Heart left ventricle (tissue), 16 donors: ENCODE measurements at regions not wholly inside any gene's neighbourhood (a gene's known extent, or its start where the extent isn't known, plus 50 kb on each side); places are given as distances from the start of the nearest gene placed in this dataset.

Experiments used
- ATAC-seq, 4 donors: fragments of 200-7000 bp; cut with Tn5 transposase; one replicate each; pipeline ENCODE4 v1.9.1; 2020 to 2022; ENCODE audit warnings: moderate library complexity in 4 of 4, mild to moderate bottlenecking in 3 of 4, moderate number of reproducible peaks in 1 of 4
- DNase-seq, 5 donors: peaks; one replicate each; pipeline ENCODE4 v3.0.0-alpha.2; 2020
- H3K27ac ChIP-seq, 12 donors: fragments of 200-600 bp; sonication (generic) in 4 of 12; one replicate each; pipeline versions ENCODE4 v1.5.0 to v1.8.0; 2016 to 2022; ENCODE audit warnings: mild to moderate bottlenecking in 2 of 12
- H3K27me3 ChIP-seq, 9 donors: fragments of 200-600 bp; sonication (generic) in 2 of 9; one replicate each; pipeline versions ENCODE4 v1.5.1 to v1.8.0; 2016 to 2022; ENCODE audit warnings: mild to moderate bottlenecking in 3 of 9
- H3K36me3 ChIP-seq, 9 donors: fragments of 200-600 bp; sonication (generic) in 2 of 9; one replicate each; pipeline versions ENCODE4 v1.5.0 to v1.8.0; 2018 to 2022; ENCODE audit warnings: mild to moderate bottlenecking in 2 of 9
- H3K4me1 ChIP-seq, 12 donors: fragments of 200-600 bp; sonication (generic) in 4 of 12; one replicate each; pipeline versions ENCODE4 v1.5.0 to v1.8.0; 2016 to 2022; ENCODE audit warnings: mild to moderate bottlenecking in 3 of 12
- H3K4me3 ChIP-seq, 12 donors: fragments of 200-600 bp; sonication (generic) in 4 of 12; one replicate each; pipeline versions ENCODE4 v1.5.0 to v1.8.0; 2017 to 2022; ENCODE audit warnings: mild to moderate bottlenecking in 9 of 12, moderate library complexity in 4 of 12
- H3K9me3 ChIP-seq, 12 donors: fragments of 200-600 bp; sonication (generic) in 4 of 12; one replicate each; pipeline versions ENCODE4 v1.5.0 to v1.8.0; 2016 to 2022; ENCODE audit warnings: mild to moderate bottlenecking in 1 of 12
- POLR2A ChIP-seq, 2 donors: fragments of 450-650 bp; IDR thresholded peaks; one replicate each; pipeline ENCODE4 v1.6.1; 2017; ENCODE audit warnings: antibody characterized with exemption in 2 of 2, mild to moderate bottlenecking in 2 of 2, moderate library complexity in 2 of 2
- WGBS, 4 donors: extraction: QIAGEN DNeasy Blood & Tissue Kit in 2 of 4; methylation state at CpG; one replicate each; pipeline versions ENCODE4 v1.1.5 to v1.1.7; 2013 to 2018; 5-methylcytosine and 5-hydroxymethylcytosine counted together
- intact Hi-C, 10 donors: fragments of 100-400 bp; cut with DNase I; formaldehyde crosslinking; loops; one replicate each; pipeline versions ENCODE4 v1.11.1 to v1.14.2; 2022
- TF ChIP-seq, protein P1 (sequence below), 12 donors: fragments of 200-600 bp; sonication (generic) in 4 of 12; IDR thresholded peaks; one replicate each; pipeline versions ENCODE4 v1.5.0 to v1.8.0; 2018 to 2022; ENCODE audit warnings: antibody characterized with exemption in 12 of 12, mild to moderate bottlenecking in 5 of 12
- donor health status: ischemic (EF 13 %, LVEDD 7.1; RV severe dilation, severe dysfunction).
- donor health status: healthy with polysubstance abuse.
- donor health status: DM: no; HTN: yes; CAD: no.
- donor health status: DM: no; HTN: no; CAD: no.
- donor health status: ischemic (EF 25% LVEDD 6.9; RV normal size, moderate dysfunction).
- donor health status: ischemic (EF 25% LVEDD 5.7; RV mildly dilated, moderate dysfunction).
- donor health status: healthy.
- donor health status: DM: yes; HTN: yes; CAD: no.
- donor health status: ischemic (EF 35%, LVEDD 5.7; RV mildly dilated, moderate dysfunction).
- donor health status: nonischemic (EF 11% LVEDD 7.7; RV severe dilation, severe dysfunction).
- donor health status: DM: yes; HTN: yes; CAD: no.
- donor health status: PGD.
- donor health status: ischemic (EF 29% LVEDD 5.4; RV normal size, mild dysfunction).
- donor health status: nonischemic (EF 23%, LVEDD 6.1; RV moderate dilation, normal function).

DNA sequence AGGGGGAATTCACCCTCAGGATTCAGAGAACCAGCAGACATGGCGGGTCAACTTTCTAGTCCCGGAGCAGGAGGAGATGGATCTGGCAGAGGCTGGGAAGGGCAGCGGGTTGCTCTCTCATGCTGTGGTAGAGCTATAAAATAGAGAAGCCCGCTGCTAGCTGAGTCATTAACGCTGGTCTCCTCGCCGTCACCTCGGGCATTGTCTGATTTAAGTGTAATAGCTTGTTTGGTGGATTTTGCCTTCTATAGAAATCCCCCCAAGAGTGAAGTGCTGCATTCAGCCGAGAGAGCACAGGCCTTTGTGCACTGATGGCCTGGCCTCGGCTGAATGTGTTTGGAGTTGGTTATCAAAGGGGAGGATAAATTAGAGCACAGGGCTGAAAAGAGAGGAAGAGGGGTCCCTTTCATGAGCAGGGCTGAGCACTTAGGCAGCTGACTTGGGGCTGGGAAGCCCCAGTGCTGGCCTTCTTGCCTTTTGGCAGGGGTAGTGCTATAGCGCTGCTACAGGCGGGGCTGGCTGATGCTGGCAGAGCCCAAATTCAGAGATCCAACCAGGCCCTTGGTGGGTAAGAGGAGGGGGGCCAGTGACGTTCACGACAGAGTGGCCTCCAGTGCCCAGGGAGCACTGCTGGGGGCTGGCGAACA is 161.1 kb upstream of the CADM1 start:
- peak; percentile 60 to 86 (median 80) for ATAC-seq
- H3K27ac ChIP-seq = peak overlapping the region in 1 of 12 donors; percentile 18
- no peaks in the 10 kb centered on the region for H3K9me3 ChIP-seq
- H3K4me1 ChIP-seq = peaks cover 0 to 14% (median 0%) of the 10 kb centered on the region in 12 donors
- no peak for TF ChIP-seq POLR2A (IDR thresholded peaks at IDR 0.05)
- TF ChIP-seq, protein P1, sequence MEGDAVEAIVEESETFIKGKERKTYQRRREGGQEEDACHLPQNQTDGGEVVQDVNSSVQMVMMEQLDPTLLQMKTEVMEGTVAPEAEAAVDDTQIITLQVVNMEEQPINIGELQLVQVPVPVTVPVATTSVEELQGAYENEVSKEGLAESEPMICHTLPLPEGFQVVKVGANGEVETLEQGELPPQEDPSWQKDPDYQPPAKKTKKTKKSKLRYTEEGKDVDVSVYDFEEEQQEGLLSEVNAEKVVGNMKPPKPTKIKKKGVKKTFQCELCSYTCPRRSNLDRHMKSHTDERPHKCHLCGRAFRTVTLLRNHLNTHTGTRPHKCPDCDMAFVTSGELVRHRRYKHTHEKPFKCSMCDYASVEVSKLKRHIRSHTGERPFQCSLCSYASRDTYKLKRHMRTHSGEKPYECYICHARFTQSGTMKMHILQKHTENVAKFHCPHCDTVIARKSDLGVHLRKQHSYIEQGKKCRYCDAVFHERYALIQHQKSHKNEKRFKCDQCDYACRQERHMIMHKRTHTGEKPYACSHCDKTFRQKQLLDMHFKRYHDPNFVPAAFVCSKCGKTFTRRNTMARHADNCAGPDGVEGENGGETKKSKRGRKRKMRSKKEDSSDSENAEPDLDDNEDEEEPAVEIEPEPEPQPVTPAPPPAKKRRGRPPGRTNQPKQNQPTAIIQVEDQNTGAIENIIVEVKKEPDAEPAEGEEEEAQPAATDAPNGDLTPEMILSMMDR (IDR thresholded peaks at IDR 0.05) = no peak
- DNase-seq = peak in 3 of 5 donors; percentile 34 to 43 (median 40)
- peaks cover 0 to 13% (median 0%) of the 10 kb centered on the region in 9 donors for H3K27me3 ChIP-seq
- H3K36me3 ChIP-seq = no peaks in the 10 kb centered on the region
- H3K4me3 ChIP-seq = no peak overlapping the region
- intact Hi-C loops = no loop called here
- 78 to 84% (median 80%) methylated on average over 14 to 15 of the region's 15 CpGs for WGBS, 4 donors

DNA sequence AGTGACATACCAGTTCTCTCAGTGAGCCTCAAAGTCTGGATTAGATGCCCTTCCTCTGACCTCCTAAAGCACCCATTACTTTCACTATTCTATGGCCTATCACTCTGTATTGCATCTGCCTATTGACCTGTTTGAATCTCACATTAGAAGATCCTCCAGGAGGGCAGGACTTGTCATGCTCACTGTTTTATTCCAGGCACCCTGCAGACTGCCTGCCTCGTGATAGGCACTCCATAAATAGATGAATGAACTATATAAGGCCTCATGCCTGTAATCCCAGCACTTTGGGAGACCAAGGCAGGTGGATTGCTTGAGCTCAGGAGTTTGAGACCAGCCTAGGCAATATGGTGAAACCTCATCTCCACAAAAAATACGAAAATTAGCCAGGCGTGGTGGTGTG is 160.1 kb upstream of the CADM1 start:
- peak in 1 of 4 donors; percentile 23 for ATAC-seq
- DNase-seq = no peak
- WGBS, 4 donors = 79 to 89% (median 85%) methylated on average over 3 of the region's 3 CpGs
- no peaks in the 10 kb centered on the region for H3K36me3 ChIP-seq
- TF ChIP-seq POLR2A (IDR thresholded peaks at IDR 0.05) = no peak
- TF ChIP-seq, protein P1 (IDR thresholded peaks at IDR 0.05) = no peak
- peaks cover 0 to 24% (median 5%) of the 10 kb centered on the region in 12 donors for H3K4me1 ChIP-seq
- H3K27me3 ChIP-seq = peaks cover 0 to 23% (median 0%) of the 10 kb centered on the region in 9 donors
- no peak overlapping the region for H3K4me3 ChIP-seq
- H3K27ac ChIP-seq = no peak overlapping the region
- no peaks in the 10 kb centered on the region for H3K9me3 ChIP-seq
- intact Hi-C loops = no loop called here

DNA sequence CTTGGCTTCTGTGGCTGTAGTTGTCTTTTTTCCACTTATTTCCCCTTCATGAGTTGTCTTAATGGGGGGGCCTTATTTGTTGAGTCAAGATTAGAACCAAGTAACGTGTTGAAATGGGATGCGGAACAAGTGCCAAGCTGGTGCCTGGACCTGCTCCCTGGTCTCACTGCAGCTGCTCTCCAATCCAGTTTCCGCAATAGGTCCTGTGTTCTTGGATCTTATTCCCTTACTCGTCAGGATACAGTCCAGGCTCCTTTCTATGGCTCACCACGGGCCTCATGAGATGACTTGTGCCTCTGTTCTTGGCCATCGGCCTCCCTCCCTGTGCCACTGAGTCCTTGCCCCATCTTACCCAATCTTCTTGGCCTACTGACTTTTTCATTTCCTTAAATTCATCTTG is 159.6 kb upstream of the CADM1 start:
- H3K27me3 ChIP-seq = peaks cover 0 to 28% (median 0%) of the 10 kb centered on the region in 9 donors
- no peak overlapping the region for H3K4me3 ChIP-seq
- intact Hi-C loops = no loop called here
- H3K4me1 ChIP-seq = peaks cover 0 to 29% (median 10%) of the 10 kb centered on the region in 12 donors
- 86 to 92% (median 88%) methylated on average over 6 of the region's 6 CpGs for WGBS, 4 donors
- no peak overlapping the region for H3K27ac ChIP-seq
- no peaks in the 10 kb centered on the region for H3K9me3 ChIP-seq
- H3K36me3 ChIP-seq = no peaks in the 10 kb centered on the region
- no peak for DNase-seq
- TF ChIP-seq, protein P1 (IDR thresholded peaks at IDR 0.05) = no peak
- TF ChIP-seq POLR2A (IDR thresholded peaks at IDR 0.05) = no peak
- ATAC-seq = no peak

DNA sequence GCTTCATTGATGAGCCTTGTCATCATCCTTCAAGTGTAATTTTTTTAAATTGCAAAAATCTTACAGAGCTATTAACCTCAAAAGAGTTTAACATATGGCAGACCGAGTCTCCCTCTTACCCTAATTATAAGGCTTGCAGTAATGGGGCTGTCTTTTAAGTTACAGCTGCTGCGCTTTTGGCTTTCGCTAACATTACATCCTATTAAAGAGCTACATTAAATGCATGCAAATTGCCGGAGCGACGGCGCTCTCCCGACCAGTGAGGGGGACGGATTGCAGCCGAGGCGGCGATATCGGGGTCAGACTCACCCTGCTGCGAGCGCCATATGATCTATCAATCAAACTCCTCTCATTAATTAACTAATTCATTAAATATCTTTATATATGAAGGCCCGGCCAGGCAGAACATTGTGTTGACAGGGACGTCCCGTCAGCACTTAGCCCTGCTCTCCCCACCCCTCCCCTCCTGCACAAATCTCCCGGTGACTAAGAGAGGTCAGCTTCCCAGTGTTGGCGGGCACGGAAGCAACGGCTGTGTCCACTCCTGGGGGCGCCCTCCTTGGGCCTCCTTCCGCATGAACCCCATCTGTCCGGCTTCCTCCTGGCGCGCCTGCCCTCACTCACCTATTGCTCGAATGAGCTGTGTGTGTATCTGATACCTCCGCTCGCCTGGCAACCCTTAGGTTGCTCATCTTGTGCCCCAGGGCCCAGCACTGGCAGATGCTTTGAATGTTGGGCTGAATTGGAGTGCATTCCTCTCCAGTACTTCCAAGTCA is 156.0 kb upstream of the CADM1 start:
- H3K36me3 ChIP-seq = no peaks in the 10 kb centered on the region
- DNase-seq (no peak), ATAC-seq (peak in 3 of 4 donors; percentile 17 to 63 (median 19))
- intact Hi-C loops = no loop called here
- no peak for TF ChIP-seq POLR2A (IDR thresholded peaks at IDR 0.05)
- TF ChIP-seq, protein P1 (IDR thresholded peaks at IDR 0.05) = no peak
- H3K4me3 ChIP-seq = peak overlapping the region; percentile 8 to 65 (median 52)
- H3K27ac ChIP-seq = peak overlapping the region in 4 of 12 donors; percentile 31 to 72 (median 64)
- H3K4me1 ChIP-seq = peaks cover 0 to 21% (median 14%) of the 10 kb centered on the region in 12 donors
- WGBS, 4 donors = 28 to 46% (median 40%) methylated on average over 29 to 30 of the region's 30 CpGs
- peaks cover 0 to 44% (median under 1%) of the 10 kb centered on the region in 9 donors for H3K27me3 ChIP-seq
- no peaks in the 10 kb centered on the region for H3K9me3 ChIP-seq
